ENCODE measurements at regions not wholly inside any gene's neighbourhood (a gene's known extent, or its start where the extent isn't known, plus 50 kb on each side); places are given as distances from the start of the nearest gene placed in this dataset.

DNA sequence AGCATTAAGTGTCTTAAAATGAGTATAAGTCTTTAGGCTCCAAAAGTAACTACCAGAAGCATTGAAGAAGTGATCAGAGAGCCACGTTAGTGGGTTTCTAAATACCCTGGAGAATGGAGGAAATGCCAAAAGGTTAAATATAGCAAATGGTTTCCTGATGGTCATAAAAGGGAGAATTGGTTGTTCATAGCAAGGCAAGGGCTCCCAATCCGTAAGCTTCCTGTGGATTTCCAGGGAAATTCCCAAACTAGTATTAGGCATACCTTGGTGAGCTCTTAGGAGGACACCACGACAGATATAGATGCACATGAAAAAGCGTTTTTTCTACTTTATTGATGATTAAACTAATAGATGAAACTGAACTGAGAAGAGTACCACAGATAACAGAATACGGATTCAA lies 410.9 kb downstream of the FOXO1 start:
- H3K9me3 Mint-ChIP-seq = peaks cover 21% of the 10 kb centered on the region
- no peak for DNase-seq
- H3K4me3 Mint-ChIP-seq = no peak overlapping the region
- peaks cover 23% of the 10 kb centered on the region for H3K4me1 Mint-ChIP-seq
- intact Hi-C loops (cut with micrococcal nuclease) = no loop called here
- no peak overlapping the region for H3K27ac Mint-ChIP-seq
- no peaks in the 10 kb centered on the region for H3K27me3 Mint-ChIP-seq
- H3K36me3 Mint-ChIP-seq (ENCODE audit: low read depth) = no peaks in the 10 kb centered on the region

DNA sequence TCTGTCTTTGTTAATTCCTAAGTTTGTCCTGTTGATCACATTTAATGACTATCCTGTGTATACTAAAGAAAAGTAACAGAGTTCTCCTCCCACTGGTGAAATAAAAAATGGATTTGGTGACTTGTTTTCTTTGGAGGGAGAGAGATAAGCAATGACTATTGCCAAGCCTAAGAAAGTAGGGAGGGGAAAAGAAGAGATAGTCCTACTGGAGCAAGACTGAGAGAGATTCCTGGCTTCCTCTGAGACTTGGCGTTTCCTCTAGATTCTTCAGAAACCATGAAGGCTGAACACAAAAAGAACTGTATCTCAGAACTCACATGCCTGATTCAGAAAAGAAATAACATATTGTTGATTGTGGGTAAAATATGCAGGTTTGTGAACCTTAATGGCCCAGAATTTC lies 406.5 kb downstream of the FOXO1 start:
- Mint-ChIP-seq H3K4me1 (peaks cover 5% of the 10 kb centered on the region), H3K27me3 (peaks cover 2% of the 10 kb centered on the region), H3K9me3 (peaks cover 14% of the 10 kb centered on the region), H3K4me3 (no peak overlapping the region), H3K27ac (no peak overlapping the region), H3K36me3 (ENCODE audit: low read depth) (no peaks in the 10 kb centered on the region)
- intact Hi-C loops (cut with micrococcal nuclease) = no loop called here
- no peak for DNase-seq

DNA sequence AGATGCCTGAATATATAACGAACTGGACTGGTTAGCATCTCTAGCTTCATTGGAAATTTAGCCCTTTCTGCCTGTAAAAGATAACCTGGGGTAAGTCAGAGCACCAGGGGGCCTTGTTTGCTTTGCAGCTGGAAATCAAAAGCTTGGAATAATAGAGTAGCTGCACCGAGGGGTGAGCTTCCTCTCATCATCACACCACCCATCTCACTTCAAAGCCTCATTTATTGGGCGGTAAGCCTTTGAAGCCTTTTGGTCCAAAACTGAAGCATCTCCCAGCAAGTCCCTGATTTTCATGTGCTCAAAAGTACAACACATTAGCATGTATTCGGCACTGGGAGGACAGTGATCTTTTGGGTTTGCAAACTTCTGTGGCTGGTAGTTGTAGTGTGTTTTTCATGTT lies 405.1 kb downstream of the FOXO1 start:
- peaks cover 4% of the 10 kb centered on the region for H3K27me3 Mint-ChIP-seq
- no peaks in the 10 kb centered on the region for H3K36me3 Mint-ChIP-seq (ENCODE audit: low read depth)
- no peak overlapping the region for H3K4me3 Mint-ChIP-seq
- peaks cover 7% of the 10 kb centered on the region for H3K4me1 Mint-ChIP-seq
- peaks cover 14% of the 10 kb centered on the region for H3K9me3 Mint-ChIP-seq
- no peak for DNase-seq
- intact Hi-C loops (cut with micrococcal nuclease) = no loop called here
- H3K27ac Mint-ChIP-seq = no peak overlapping the region

DNA sequence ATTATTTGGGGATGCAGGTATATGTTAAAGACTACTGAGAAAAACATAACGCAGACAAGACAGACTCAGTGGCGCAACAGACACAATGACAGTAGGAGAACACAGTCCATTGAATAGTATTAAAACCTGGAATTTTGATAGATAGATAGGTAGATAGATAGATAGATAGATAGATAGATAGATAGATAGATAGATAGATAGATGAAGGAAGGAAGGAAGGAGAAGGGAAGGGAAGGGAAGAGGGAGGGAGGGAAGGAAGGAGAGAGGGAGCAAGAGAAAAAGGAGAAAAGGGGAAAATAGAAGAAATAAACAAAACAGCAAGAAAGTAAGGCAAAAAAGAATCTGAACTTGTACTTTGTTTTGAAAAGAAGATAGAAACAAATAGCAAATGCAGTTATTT lies 404.5 kb downstream of the FOXO1 start:
- Mint-ChIP-seq H3K9me3 (peaks cover 11% of the 10 kb centered on the region), H3K27me3 (peaks cover 4% of the 10 kb centered on the region), H3K27ac (no peak overlapping the region), H3K4me3 (no peak overlapping the region), H3K36me3 (ENCODE audit: low read depth) (no peaks in the 10 kb centered on the region), H3K4me1 (peaks cover 7% of the 10 kb centered on the region)
- intact Hi-C loops (cut with micrococcal nuclease) = no loop called here
- DNase-seq = no peak

DNA sequence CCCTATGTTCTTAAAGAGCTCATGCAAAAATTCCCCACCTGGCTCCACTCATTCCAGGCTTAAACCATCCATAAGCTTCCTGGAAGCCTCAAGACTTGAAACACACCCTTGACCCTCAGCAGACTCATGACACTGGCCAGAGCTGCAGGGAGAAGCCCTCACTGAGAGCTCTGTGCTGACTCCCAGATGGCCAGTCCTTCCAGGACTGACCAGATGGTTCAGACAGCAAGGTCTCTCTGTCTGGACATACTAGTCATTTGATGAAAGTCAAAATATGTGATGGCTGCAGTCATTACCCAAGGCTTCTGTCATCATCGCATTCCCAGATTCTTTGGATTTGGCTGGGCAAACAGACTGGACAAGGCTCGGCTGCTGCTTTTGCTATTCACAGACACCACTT lies 397.4 kb downstream of the FOXO1 start:
- Mint-ChIP-seq H3K4me3 (no peak overlapping the region), H3K27ac (no peak overlapping the region)
- intact Hi-C loops (cut with micrococcal nuclease) = no loop called here

DNA sequence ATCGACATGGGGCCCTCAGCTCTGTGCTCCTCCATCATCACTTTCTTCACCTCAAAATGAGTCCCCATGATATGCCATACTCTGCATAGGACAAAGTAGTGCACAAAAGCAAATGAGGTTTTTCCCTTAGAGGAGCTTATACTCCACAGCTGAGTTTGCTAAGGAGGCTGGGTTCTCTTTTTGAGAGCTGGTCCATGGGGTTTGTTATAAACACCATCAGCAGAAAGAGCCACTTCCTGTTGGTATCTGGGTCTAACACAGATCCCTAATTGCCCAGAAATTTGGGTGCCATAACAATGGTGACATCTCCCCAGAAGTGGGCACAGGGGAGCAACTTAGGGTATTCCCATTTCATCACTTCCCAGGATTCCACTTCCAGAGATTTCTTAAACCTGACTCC lies 395.7 kb downstream of the FOXO1 start:
- H3K27ac Mint-ChIP-seq = no peak overlapping the region
- no peak for DNase-seq
- H3K4me3 Mint-ChIP-seq = no peak overlapping the region
- intact Hi-C loops (cut with micrococcal nuclease) = no loop called here
- H3K9me3 Mint-ChIP-seq = peaks cover 5% of the 10 kb centered on the region
- no peaks in the 10 kb centered on the region for H3K36me3 Mint-ChIP-seq (ENCODE audit: low read depth)
- H3K27me3 Mint-ChIP-seq = no peaks in the 10 kb centered on the region
- H3K4me1 Mint-ChIP-seq = peaks cover 19% of the 10 kb centered on the region

More for the DNA sequence above, 397.4 kb downstream of the FOXO1 start:
- peaks cover 4% of the 10 kb centered on the region for H3K27me3 Mint-ChIP-seq
- no peaks in the 10 kb centered on the region for H3K36me3 Mint-ChIP-seq (ENCODE audit: low read depth)
- DNase-seq = no peak
- H3K4me1 Mint-ChIP-seq = peaks cover 21% of the 10 kb centered on the region
- peaks cover 5% of the 10 kb centered on the region for H3K9me3 Mint-ChIP-seq

DNA sequence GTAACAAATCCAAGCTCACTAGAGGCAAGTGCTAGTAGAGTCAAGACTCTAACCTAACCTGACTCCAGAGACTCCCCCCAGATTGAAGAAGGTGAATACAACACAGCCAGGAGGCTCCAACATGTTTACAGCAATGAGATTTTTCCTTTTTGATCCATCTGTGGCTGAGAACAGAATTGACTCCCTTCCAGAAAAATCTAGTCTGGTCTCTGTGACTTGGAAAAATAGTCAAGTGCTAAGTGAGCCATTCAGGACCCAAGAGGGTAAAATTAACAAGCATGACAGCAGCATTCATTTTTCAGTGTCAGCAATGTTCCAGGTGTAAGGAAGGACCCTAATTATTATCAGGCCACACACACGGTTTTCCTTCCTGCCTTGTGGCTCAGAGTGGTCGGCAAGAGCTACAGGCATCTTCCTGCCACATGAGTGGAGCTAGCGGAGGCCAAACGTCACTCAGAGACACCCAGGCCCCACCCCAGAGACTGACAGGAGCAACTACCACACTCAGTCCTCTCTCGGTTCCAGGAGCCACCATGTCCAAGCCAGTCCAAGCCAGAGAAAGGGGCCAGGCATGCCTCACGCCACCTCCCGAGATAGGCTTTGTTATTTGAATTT lies 395.1 kb downstream of the FOXO1 start:
- Mint-ChIP-seq H3K27me3 (no peaks in the 10 kb centered on the region), H3K9me3 (peaks cover 5% of the 10 kb centered on the region), H3K36me3 (ENCODE audit: low read depth) (no peaks in the 10 kb centered on the region), H3K4me1 (peaks cover 19% of the 10 kb centered on the region), H3K4me3 (no peak overlapping the region), H3K27ac (no peak overlapping the region)
- DNase-seq = no peak
- intact Hi-C loops (cut with micrococcal nuclease) = no loop called here

DNA sequence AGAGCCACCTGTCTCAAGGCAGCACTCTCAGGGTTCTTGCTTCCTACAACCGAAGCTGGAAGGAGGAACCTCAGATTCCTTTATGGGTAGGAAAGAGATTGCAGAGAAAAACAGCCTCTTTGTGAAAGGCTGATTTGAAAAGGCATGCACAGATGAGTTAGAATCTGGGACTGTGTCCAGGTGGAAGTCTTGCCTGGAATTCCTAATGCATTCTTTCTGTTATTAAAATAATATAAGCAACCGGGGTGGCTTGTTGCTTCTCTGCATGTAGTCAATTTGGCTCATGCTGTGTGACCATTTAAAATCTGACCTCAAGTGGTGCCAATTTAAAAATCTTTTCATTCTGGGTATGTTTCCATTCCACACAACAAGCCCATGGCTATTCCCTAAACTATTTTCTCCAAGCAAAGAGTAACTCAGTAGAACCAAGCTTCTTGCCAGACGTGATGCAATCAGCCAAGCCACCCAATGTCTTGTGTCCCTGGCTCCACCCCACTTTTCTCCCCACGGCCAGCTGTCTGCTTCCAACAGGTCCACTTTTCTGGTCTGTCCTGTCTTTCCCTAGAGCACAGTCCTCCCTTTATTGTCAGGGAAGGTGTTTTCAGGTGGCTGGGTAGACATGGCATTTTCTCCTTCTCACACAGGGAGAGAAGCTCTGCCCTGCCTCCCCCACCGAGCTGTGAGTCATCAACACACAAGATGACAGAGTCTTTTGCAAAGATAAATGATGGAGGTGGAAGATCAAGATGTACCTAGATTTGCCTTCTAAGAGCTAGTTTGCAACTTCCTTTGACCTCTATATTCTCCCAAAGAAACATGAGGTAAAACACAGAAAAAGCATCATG lies 394.3 kb downstream of the FOXO1 start:
- DNase-seq = no peak
- no peak overlapping the region for H3K4me3 Mint-ChIP-seq
- peaks cover 21% of the 10 kb centered on the region for H3K4me1 Mint-ChIP-seq
- H3K9me3 Mint-ChIP-seq = peaks cover 5% of the 10 kb centered on the region
- intact Hi-C loops (cut with micrococcal nuclease) = no loop called here
- no peaks in the 10 kb centered on the region for H3K27me3 Mint-ChIP-seq
- H3K36me3 Mint-ChIP-seq (ENCODE audit: low read depth) = no peaks in the 10 kb centered on the region
- H3K27ac Mint-ChIP-seq = peak overlapping the region; percentile 39

DNA sequence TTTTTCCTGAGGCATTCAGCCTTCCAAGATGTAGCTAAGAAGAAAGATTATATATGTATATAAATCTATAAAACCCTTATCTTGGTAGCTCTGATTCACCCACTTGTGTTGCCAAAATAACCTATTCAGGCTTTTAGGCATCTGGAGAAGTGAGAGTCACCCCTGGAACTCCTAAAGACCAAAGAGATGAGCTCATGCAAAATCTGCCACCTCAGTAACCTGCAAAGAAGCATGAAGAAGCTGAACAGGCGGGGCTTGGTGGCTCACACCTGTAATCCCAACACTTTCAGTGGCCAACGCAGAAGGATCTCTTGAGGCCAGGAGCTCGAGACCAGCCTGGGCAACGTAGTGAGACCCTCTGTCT lies 393.7 kb downstream of the FOXO1 start:
- Mint-ChIP-seq H3K27me3 (no peaks in the 10 kb centered on the region), H3K36me3 (ENCODE audit: low read depth) (no peaks in the 10 kb centered on the region), H3K27ac (no peak overlapping the region), H3K4me3 (no peak overlapping the region), H3K9me3 (peaks cover 1% of the 10 kb centered on the region), H3K4me1 (peaks cover 19% of the 10 kb centered on the region)
- no peak for DNase-seq
- intact Hi-C loops (cut with micrococcal nuclease) = no loop called here

DNA sequence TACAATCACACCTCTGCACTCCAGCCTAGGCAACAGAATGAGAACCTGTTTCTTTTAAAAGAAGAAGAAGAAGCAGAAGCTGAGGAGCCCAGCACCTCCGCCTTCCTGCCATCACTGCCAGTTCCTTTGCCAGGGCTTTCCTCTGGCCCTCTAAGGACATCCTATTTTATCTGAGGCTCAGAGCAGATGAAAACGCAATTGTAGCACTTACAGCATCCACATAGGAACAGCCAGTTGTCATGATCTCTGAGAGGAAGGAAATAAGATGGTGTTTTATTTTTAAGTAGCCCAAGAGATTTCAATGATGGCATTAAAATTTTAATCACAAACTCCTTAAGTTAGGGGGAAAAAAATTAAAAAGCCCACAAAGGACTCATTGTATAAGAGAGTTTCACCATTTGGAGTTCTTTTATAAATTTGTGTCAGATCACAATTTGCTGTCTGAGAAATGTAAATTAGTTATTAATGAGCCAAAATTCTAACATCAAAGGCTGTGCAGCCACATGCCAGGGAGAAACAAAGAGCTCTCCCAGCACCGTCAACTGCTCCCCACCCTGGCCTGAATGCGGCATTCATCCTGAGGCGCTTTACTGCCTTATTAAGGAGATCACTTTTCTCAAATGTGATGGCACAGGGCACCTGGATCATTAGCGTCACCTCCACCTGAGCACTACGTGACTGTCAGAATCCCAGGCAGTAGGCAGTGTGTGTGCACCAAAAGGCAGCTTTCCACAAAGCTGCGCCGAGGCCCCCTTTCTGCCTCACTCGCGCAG lies 393.0 kb downstream of the FOXO1 start:
- H3K36me3 Mint-ChIP-seq (ENCODE audit: low read depth) = no peaks in the 10 kb centered on the region
- no peaks in the 10 kb centered on the region for H3K9me3 Mint-ChIP-seq
- H3K27ac Mint-ChIP-seq = no peak overlapping the region
- DNase-seq = no peak
- H3K4me3 Mint-ChIP-seq = no peak overlapping the region
- H3K27me3 Mint-ChIP-seq = no peaks in the 10 kb centered on the region
- H3K4me1 Mint-ChIP-seq = peaks cover 18% of the 10 kb centered on the region
- intact Hi-C loops (cut with micrococcal nuclease) = no loop called here

DNA sequence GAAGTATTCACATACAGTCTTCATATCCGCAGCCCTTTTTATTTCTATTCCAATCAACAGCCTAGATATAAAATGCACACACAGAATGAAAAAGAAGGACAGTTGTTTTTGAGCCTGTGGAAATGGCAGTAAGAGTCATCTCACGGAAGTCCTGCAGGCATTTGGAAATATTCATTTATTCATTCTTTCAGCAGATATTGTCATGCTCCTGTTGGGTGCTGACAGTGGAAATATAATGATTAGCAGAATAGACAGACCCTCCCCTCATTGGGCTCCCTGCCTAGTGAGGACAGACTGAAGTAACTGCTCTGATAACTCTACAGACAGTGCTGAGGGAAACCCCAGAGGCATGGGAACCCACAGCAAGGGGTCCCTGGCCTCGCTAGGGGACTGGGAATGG lies 392.3 kb downstream of the FOXO1 start:
- H3K4me3 Mint-ChIP-seq = no peak overlapping the region
- no peak for DNase-seq
- H3K27me3 Mint-ChIP-seq = no peaks in the 10 kb centered on the region
- intact Hi-C loops (cut with micrococcal nuclease) = no loop called here
- peak overlapping the region; percentile 5 for H3K27ac Mint-ChIP-seq
- H3K4me1 Mint-ChIP-seq = peaks cover 18% of the 10 kb centered on the region
- H3K36me3 Mint-ChIP-seq (ENCODE audit: low read depth) = no peaks in the 10 kb centered on the region
- H3K9me3 Mint-ChIP-seq = no peaks in the 10 kb centered on the region

DNA sequence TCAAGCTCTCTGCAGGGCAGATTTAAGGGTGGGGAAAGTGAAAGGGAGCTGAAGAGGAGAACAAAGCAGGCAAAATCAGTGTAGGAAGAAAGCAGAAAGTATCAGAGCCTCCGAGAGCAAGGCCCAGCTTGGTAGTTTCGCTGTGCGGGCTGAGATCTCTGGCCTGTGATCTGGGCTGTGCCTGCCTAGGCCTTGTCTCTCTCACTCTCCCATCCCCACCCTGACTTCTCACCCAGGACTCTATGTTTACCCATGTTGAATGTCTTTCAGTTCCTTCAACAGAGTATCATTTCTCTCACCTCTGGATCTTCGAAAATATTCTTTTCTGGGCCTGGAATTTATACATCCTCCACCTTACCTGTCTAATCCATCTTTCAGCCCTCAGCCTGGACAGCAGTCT lies 391.3 kb downstream of the FOXO1 start:
- no peaks in the 10 kb centered on the region for H3K36me3 Mint-ChIP-seq (ENCODE audit: low read depth)
- no peaks in the 10 kb centered on the region for H3K9me3 Mint-ChIP-seq
- intact Hi-C loops (cut with micrococcal nuclease) = no loop called here
- DNase-seq = no peak
- H3K4me1 Mint-ChIP-seq = peaks cover 18% of the 10 kb centered on the region
- no peak overlapping the region for H3K4me3 Mint-ChIP-seq
- H3K27ac Mint-ChIP-seq = no peak overlapping the region
- H3K27me3 Mint-ChIP-seq = no peaks in the 10 kb centered on the region

DNA sequence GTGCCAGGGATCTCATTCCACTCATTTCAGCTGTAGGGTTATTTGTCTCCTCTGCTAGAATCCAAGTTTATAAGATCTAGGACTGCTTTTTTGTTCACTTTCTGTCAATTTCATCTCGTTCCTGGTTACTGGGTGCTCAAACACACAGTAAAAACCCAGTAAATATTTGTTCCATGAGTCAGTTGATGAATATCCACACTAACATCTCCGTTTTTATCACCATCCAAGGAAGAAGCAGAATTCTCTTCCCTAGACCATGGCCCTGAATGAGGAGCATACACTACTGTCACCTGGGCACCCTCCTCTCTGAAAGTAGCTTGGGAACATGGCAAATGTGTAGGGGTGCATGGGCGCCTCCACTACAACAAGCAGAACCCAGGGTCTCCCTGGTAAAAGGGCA lies 390.8 kb downstream of the FOXO1 start:
- Mint-ChIP-seq H3K27me3 (no peaks in the 10 kb centered on the region), H3K36me3 (ENCODE audit: low read depth) (no peaks in the 10 kb centered on the region), H3K27ac (no peak overlapping the region), H3K4me1 (peaks cover 15% of the 10 kb centered on the region), H3K4me3 (no peak overlapping the region), H3K9me3 (peaks cover 2% of the 10 kb centered on the region)
- DNase-seq = no peak
- intact Hi-C loops (cut with micrococcal nuclease) = no loop called here

DNA sequence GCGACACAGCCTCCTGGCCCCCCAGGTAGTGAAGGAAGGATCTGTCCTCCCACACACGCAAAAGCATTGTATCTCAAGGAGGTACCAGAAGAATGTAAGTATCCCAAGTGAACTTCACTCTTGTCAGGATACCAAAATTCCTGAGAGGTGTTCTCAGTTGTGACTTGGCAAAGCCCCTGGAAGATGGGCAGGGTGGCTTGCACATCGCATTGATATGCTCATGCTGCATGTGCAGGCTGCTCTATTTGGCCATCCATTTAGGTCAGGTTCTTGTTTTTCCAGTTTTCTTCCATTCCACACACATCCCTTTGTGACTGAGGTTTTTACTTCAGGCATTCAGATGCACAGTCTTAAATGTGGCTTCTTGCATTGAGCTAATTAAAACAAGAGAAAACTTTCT lies 382.8 kb downstream of the FOXO1 start:
- Mint-ChIP-seq H3K4me3 (no peak overlapping the region), H3K27ac (no peak overlapping the region), H3K4me1 (no peaks in the 10 kb centered on the region), H3K9me3 (peaks cover 13% of the 10 kb centered on the region), H3K27me3 (peaks cover 2% of the 10 kb centered on the region), H3K36me3 (ENCODE audit: low read depth) (no peaks in the 10 kb centered on the region)
- no peak for DNase-seq
- intact Hi-C loops (cut with micrococcal nuclease) = no loop called here

Data from activated CD4-positive, alpha-beta T cell treated with anti-CD3 and anti-CD28 coated beads, Interleukin-2, amount 10 ng/mL, durations not matched to agents 24 days and 14 days (primary cell).